ENCODE measurements at regions not wholly inside any gene's neighbourhood (a gene's known extent, or its start where the extent isn't known, plus 50 kb on each side); places are given as distances from the start of the nearest gene placed in this dataset.

DNA sequence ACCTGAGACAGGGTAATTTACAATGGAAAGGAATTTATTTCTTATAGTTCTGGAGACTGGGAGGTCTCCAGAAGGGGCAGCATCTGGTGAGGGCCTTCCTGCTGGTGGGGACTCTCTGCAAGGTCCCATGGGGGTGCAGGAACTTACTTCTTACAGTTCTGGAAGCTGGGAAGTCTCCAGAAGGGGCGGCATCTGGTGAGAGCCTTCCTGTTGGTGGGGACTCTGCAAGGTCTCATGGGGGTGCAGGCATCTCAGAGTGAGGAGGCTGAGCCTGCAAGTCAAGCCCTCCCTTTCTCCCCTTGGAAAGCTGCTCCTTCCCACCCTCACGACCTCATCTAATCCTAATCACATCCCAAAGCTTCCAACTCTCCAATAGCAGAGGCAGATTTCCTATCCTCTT is 157.4 kb downstream of the FOXL1 start:
- TF ChIP-seq EZH2phosphoT487 (IDR thresholded peaks at IDR 0.05; ENCODE audit: insufficient read depth, low read depth), result no peak
- no peak for TF ChIP-seq EZH2 (IDR thresholded peaks at IDR 0.05; ENCODE audit: insufficient read depth, poor library complexity, severe bottlenecking)

All from GM23248 (cell line).